Fibroblast of skin of right biceps (primary cell): ENCODE measurements at regions not wholly inside any gene's neighbourhood (a gene's known extent, or its start where the extent isn't known, plus 50 kb on each side); places are given as distances from the start of the nearest gene placed in this dataset.

Experiments
- DNase-seq: peaks from one replicate; pipeline ENCODE4 v3.0.0-alpha.2; 2013

DNA sequence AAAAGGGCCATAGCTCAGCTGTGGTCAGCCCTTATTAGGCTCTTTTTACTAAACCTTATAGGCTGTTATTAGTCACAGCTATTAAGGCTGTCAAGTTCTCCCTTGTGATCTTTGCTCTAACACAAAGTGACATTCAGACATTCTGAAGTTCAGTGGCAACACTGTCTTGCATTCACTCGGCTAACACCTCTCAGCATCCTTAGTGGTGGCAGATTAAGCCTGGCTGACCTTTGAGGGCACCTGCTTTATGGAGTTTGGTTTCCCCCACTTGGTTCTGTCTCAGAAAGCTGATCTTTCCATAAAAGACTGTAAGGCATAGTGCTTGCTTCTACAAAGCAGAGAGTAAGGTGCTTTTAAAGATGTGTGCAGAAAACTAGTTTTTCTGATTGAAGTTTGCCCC, 677.4 kb upstream of the TMEM132C start:
- DNase-seq = no peak

DNA sequence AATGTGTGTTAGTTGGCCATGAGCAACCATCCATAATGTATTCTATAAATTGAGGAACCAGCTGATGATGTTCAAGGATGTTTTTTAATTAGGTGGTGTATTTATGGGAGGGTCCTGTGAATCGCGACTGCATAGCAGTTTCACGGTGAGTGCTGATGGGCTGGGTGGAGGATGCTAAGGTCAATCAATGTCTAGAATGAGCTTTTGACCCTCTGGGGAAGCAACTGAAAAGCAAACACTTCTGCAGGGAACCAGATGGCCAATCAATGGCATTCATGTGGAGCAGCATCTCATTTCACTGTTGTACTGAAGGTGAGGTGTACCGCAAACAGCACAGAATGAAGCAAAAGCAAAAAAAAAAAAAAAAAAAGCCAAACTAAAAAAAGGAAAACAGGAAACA, 676.1 kb upstream of the TMEM132C start:
- no peak for DNase-seq

DNA sequence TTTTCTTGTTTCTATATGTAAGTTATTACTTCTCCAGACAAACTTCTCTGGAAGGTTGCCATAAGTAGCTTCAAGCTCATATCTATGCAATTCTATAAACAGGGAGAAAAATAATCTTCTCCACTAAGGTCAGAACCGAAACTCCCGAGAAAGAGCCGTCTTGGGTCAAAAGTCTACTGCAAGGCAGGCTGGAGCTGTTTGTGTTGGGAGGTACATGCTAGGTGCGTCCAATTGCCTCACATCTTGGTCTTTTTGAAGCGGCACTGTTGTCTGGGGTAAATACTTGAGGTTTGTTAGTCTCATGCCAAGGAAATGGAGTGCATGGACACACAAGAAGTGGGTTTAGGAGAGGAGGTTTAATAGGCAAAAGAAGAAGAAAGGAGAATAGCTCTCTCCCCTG, 674.7 kb upstream of the TMEM132C start:
- DNase-seq = no peak

DNA sequence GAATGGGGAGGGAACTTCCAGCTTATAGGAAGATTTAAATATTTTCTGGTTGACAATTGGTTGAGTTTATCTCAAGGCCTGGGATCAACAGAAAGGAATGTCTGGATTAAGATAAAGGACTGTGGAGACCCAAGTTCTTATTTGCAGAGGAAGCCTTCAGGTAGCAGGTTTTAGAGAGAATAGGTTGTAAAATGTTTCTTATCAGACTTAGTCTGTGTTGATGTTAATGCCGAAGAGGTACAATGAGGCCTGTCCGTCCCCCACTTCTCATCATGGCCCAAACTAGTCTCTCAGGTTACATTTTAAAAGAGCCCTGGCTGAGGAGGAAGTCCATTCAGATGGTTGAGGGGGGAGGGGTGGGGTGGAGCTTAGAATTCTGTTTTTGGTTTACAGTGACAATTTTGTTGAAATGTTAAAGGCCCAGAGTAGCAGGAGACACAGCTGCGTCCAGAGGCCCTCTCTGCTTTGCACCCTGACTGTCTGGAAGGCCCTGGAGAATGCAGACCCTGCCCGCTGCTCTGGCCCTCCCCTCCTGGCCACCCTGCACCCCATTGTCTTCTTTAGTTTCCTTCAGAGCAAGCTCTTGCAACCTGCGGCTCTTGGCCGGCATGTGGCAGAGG, 672.5 kb upstream of the TMEM132C start:
- no peak for DNase-seq

DNA sequence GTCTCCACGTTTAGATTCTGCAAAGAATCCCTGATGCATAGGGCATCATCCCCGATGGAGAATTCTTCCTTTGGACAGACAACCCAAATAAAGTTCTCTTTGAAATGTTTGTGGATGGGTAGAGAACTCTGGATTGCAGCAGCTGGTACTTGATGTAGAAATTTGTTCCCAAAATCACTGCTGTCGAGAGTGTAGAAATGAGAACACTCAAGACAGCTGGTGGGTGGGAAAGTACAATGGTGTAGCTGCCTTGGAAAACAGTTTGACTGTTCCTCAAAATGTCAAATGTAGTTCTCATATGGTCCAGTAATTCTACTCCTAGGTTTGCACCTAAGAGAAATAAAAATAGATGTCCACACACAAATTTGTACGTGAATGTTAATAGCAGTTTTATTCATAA, 671.5 kb upstream of the TMEM132C start:
- no peak for DNase-seq

DNA sequence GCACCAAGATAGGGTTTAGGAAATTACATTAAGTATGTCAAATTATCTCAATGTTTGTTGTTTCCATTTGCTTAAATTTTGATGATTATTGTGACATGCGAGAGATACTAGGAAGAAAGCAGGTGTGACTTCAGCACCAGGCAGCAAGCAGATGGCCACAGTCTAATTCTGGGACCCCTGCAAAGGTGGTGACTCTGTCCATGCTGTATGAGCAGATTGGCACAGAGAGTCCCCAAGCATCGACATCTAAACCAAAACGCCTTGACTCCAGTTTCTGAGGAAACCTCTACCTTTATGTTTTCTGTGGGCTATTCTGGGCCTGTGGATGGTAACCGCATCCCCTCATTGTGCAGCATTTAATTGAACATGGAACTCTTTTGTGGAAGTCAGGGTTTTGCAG, 670.1 kb upstream of the TMEM132C start:
- DNase-seq = no peak

DNA sequence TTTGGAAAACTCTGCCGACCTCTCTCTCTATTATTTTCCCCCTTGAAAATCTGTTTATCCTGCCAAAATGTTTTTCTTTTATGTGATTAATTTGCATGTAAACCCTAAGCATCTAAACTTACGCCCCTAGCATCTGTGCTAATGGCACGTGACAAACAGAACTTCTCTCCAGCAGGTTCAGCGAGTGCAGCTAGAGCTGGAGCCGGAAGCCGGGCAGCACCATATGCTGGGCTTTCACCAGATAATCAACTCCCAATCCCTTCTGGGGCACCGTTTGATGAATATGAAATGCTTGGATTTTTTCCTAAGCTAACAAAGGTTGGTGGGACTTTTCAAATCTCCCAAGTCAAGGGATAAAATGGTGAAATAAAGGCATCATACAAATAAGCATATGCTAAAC, 667.5 kb upstream of the TMEM132C start:
- no peak for DNase-seq

DNA sequence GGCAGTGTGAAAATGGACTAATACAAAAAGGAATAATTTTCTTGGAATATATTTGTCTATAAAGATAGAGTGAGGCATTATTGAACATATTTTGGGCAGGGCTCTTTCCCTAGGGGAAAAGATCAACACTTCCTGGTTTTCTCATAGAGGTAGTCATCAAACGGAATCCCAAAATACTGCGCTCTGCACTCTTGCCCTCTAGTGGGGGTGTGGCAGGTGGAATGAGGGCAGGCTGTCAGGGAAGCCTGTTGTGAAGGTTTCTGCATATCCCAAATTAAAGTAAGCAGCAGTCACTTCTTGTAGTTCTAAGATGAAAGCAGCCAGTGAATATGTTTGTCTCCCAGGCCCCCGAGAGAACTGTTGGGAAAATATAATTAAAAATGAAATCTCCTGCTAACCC, 666.8 kb upstream of the TMEM132C start:
- no peak for DNase-seq

DNA sequence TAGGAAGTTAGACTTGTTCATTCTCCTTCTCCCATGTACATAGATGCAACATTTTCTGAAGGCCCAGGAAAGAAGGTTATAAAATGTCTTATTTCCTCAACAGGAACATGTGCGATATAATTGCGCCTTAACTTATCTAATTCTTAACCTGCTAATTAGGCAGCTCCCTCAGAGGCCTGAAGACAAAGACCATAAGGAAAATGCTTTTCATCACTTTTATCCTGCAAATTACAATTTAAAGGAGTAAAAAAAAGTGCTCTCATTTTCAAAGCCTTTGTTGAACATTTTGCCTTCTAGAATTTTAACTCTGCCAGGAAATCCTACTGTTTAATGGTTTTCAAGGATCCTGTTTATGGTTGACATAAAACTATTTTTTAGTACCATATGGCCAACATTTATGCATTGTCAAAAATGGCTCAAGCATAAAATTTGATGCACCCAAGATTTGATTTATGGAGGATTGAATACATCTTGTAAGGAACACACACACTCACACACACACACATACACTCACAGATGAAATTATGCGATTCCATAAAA, 660.4 kb upstream of the TMEM132C start:
- DNase-seq = no peak

DNA sequence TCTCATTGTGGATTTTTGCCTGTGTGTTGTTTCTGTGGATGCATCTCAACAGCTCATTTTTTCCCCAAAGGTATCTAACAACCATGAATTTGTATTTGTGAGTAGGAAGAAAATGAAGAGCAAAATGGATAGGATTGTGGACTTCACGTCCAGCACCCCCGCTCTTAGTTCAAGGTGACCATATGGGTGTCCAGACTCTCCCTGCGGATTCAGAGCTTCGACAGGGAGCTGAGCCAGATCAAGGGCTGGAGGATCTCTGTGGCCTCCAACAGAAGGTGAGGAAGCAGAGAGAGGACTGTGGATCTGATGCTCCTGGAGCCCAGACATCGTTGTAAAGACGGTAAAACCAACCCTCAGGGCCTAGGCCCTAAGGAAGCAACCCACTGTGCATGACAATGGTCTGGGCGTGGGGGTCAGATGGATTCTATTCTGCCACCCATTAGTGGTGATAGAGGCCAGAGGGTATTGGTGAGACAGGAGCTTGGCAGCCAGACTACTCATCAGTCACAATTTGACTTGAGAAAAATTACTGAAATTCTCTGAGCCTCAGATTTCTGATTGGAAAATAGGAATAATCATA, 659.7 kb upstream of the TMEM132C start:
- no peak for DNase-seq

DNA sequence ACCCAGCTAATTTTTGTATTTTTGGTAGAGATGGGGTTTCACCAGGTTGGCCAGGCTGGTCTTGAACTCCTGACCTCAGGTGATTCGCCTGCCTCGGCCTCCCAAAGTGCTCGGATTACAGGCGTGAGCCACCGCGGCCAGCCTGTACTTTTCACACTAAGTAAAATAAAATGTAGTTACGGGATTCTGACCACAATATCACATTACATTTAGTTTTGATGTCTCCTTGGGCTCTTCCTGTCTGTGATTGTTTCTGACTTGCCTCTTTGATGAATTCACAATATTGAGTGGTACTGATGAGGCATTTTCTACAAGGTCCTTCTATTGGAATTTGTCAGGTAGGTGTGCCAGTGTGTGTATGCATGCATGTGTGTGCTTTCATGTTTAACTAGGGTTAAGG, 658.6 kb upstream of the TMEM132C start:
- DNase-seq = peak; percentile 24

DNA sequence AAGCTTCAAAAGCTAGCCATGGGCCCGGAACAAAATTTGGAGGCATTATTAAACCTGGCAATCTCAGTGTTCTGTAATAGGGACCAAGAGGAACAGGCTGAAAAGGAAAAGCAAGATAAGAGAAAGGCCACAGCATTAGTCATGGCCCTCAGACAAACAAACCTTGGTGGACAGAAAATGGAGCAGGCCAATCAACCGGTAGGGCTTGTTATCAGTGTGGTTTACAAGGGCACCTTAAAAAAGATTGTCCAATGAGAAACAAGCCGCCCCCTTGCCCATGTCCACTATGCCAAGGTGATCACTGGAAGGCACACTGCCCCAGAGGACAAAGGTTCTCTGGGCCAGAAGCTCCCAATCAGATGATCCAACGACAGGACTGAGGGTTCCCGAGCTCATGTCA, 653.9 kb upstream of the TMEM132C start:
- no peak for DNase-seq

DNA sequence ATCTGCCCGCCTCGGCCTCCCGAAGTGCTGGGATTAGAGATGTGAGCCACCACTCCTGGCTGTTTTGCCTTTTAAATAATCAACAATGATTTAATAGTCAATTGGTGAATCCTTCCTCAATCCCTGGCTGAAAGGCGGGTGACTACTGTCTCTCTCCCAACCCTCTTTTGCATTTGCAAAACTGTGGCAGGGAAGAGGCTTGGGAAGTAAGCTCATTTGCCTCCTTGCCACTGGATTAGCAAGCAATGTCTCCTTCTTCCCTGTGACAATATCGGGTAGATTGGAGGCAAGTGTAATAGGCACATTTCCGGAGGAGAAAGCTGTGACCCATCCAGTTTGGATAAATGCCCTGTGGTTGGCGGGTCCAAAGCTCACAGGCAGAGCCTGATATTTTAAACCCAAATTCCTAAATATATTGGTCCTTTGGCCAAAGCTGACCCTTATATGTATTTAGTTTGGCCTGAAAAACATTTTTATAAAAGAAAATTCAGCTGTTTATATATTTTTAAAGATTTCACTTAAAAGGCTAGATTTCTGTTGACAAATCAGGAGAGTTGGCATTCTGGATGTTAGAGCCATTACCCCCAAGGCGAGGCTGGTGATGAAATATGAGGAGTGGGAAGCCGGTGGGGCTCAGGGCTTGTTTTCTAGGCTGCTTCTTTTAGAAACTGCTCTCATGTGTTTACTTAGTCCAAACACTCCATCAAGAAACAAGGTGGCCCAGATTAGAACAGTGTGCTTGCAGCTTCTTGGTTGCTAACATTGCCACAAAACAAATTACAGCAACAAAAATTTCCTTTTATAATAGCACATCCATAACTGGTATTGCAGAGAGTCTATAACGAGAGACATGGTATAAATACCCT, 646.9 kb upstream of the TMEM132C start:
- no peak for DNase-seq

DNA sequence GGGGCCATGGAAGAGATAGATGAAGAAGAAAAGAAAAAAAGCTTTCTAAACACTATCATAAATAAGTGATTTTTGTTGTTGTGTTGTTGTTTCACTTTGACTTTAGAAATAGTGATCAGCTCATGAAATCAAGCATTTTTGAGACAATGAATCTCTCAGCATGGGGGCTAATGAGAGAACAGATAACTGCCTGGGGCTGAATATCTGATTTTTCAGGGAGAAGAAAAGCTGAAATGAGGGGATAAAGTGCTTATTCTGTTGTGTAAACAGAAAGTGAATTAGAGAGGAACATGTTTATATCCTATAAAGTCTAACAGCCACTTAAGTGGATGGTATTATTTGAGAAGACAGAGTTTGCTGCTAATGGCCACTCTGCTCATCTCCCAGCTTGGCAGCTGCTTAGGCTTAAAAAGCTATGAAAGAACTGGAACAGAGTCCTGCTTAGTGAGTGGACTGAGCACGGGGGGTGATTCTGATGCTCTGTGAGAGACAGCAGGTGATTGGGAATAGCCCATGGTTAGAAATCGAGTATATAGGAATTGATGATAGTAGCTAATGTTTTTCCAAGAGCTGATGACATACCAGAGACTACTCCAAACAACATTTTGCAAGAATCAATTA, 646.1 kb upstream of the TMEM132C start:
- no peak for DNase-seq

DNA sequence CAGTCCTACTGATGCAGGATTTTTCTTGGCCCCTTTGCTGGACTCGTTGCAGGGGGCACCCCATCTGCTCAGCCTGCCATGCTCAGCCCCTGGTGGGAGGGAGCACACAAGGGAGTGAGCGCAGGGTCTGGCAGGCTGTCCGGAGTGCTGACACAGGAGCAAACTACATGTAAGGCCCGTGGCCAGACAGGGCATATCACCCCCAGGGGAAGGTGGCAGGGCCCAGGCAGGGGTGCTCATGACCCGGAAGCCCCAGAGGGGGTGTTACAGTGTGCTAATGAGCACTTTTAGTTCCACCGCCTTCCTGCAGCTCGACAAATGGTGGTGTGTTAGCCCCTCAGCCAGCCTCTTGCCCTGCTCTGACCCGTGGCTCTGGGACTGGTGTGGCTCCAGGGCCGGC, 645.6 kb upstream of the TMEM132C start:
- no peak for DNase-seq

DNA sequence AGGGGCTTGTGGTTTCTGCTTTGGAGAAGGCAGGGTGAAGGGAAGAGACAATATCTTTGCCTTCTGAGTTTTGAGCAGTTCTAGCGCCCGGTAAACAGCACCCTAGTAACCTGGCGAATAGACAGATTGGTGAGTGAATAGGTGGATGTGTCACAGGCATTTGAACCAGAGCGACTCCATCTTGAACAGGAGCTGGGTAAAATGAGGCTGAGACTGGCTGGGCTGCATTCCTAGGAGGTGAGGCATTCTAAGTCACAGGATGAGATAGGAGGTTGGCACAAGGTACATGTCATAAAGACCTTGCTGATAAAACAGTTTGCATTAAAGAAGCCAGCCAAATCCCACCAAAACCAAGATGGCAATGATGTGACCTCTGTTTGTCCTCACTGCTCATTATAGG, 643.6 kb upstream of the TMEM132C start:
- DNase-seq = no peak

DNA sequence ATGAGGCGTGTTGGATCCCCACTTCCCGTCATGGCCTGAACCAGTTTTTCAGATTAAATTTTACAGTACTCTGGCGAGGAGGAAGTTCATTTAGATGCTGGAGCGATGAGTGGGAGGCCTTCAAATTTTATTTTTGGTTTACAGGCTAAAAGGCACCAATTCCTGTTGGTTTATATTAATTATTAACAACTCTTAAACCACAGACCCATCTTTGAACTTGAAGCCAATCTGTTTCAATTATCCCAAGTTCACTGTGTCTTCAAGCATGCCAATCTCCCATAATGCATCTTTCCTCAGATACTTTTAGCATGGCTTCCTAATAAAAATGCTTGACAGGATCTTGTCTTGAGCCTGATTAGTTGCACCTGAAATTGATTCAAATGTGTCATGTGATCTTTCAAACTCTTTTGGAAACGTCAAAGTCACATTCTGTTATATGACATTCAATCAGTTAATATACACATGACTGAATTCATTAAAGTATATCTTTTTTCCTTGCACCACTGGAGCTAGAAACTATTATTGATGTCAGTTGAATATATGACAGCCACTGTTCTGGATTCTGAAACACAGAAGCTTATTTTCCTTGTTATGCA, 641.7 kb upstream of the TMEM132C start:
- no peak for DNase-seq

DNA sequence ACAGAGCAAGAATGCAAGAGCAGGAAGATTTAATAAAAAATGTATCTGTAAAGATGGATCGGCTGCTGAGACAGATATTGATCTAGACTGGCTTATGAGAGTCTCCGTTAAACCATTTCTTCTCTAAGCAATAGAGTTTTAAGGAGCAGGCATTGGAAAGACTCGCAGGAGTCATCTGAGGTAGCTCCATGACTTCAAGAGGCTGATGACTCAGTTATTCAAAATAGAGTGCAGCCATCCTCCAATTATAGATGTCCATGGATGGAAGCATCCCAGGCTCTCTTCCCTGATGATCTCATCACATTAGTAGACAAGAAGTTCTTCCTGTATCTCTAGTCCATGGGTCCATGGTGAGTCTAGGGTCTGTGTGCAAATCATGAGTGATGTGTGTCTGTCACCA, 638.3 kb upstream of the TMEM132C start:
- peak; percentile 91 for DNase-seq

DNA sequence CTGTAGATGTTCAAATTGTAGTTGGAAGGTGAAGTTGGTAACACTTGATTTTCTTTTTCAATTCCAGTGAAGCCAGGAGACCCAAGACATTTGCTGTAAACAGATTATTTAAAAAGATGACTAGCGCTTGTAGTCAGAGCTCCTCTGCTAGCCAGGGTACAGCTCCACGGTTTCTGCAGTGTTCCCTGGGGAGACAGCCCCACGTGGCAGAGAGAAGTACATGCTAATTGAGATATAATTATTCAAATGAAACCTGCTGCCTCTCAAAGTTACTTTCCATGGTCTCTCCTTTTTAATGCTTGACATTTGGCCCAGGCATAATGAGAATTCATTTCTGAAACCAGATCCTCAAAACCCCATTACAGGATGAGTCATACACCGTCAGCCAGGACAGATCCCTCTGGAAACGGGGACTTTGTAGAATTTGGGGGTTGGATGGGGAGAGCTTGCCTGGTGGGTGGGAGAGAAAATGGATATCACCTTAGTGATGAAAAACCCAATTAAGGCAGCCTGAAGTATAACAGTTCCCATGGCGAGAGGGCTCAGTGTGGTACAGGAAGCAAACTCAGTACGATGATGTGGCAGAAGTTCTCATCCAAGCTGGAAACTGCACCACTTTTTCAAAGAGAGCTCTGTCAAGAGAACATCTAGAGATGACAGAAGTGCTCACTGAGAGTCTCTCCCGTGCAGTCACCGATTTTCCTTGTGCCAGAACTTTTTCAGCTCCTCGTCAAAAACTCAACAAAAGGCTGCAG, 637.7 kb upstream of the TMEM132C start:
- DNase-seq = peak; percentile 65

DNA sequence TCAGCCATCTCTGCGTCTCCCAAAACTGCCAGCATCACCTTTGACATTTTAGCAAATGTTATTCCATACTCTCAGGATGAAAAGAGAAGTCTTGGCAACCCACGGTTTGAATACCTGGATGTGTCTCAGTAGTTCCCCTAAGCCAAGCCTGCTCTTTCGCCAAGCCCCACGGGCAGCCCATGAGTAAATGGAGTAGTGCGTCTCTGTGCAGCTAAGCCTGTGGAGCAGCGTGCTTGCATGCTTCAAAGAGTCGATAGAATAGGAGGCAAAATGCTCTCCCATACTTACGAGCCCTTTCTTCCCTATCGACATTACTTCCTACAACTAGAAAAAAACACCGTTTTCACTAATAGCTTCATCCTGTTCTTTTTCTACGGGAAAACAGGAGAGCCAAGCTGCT, 634.5 kb upstream of the TMEM132C start:
- DNase-seq = no peak

DNA sequence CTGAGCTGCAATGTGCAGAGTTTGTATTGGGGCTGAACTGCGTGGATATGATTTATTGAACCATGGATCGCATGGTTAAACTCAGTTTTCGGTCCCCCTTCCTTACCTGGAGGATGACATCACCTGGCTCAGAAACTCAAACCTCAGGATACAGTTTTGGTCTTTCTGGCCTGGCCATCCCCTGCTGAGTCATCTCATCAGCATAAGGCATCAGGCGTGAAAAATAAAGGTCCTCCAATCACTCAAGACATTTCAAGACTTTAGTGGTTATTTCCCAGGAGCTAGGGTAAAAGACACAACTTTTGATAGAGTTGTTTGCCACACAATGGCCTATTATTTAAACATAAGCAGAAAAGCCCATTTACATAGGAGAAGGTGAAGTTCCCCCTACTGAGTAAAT, 631.1 kb upstream of the TMEM132C start:
- DNase-seq = no peak

DNA sequence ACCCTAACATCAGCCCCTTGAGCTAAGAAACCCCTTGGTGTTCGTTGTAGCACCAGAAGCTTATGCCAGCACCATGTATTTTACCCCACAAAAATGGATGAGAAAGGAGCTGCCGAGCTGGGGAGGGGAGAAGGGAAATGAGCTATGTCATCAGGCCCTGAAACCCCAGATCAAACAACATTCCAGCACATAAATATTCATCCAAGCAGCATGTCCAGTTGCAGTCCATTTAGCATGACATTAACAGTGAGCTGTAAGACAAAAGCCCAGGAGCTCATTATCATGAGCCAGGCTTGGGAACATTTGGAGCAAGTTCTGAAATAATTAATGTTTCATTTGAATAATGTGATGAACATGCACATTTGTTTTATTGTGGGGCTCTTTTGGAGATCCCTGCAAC, 630.1 kb upstream of the TMEM132C start:
- DNase-seq = peak; percentile 44
